ENCODE measurements at regions not wholly inside any gene's neighbourhood (a gene's known extent, or its start where the extent isn't known, plus 50 kb on each side); places are given as distances from the start of the nearest gene placed in this dataset.

GRCh38 chr4:3363411-3364141, 70.8 kb downstream of the RGS12 start:
- Histone ChIP-seq H3K4me2 (ENCODE audit: low read depth, low read length) (no peak overlapping the region), H4K20me1 (ENCODE audit: insufficient read depth, low read length) (no peaks in the 10 kb centered on the region), H3K9ac (ENCODE audit: low read length) (no peak overlapping the region), H2AFZ (ENCODE audit: low read length) (no peak overlapping the region), H3K27ac (ENCODE audit: low read length) (no peak overlapping the region), H3K9me3 (replicated peaks; ENCODE audit: insufficient read depth, low read length) (no peaks in the 10 kb centered on the region), H3K79me2 (ENCODE audit: low read length) (no peaks in the 10 kb centered on the region), H3F3A (ENCODE audit: insufficient read depth, low read length) (no peaks in the 10 kb centered on the region), H3K36me3 (replicated peaks; ENCODE audit: insufficient read depth, low read length) (no peaks in the 10 kb centered on the region), H3K4me1 (ENCODE audit: low read length) (no peaks in the 10 kb centered on the region), H3K4me3 (ENCODE audit: low read length) (no peak overlapping the region), H3K27me3 (replicated peaks; ENCODE audit: insufficient read depth, low read length) (no peaks in the 10 kb centered on the region), H3K9me2 (replicated peaks; ENCODE audit: insufficient read depth, low read length) (no peaks in the 10 kb centered on the region)
- no peak for TF ChIP-seq EZH2 (optimal IDR thresholded peaks at IDR 0.05; ENCODE audit: low read depth, low read length)
- TF ChIP-seq EZH2phosphoT487 (IDR thresholded peaks at IDR 0.05; ENCODE audit: low read length), result no peak
- TF ChIP-seq CTCF (IDR thresholded peaks at IDR 0.05; ENCODE audit: low read length), result no peak
- DNase-seq, result no peak

DNA sequence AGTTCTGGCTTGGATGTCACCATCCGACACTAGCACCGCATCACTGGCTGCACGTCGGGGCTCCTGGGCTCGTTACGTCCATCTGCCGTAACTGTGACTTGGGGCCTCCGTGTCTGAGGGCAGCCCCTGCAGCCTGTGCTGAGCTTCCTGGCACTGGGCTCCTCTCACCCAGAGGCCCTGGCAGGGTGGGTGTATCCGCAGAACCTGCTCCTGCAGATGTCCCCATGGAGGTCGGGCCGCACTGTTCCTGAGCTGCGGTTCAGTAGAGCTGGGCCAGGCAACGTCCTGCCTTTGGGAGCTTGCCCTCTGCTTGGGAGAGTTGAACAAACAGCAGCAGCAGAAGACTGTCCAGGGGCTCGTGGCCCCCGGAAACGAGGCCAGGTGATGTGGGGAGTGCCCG, 71.4 kb downstream of the RGS12 start:
- TF ChIP-seq EZH2 (optimal IDR thresholded peaks at IDR 0.05; ENCODE audit: low read depth, low read length) (no peak), CTCF (IDR thresholded peaks at IDR 0.05; ENCODE audit: low read length) (no peak), EZH2phosphoT487 (IDR thresholded peaks at IDR 0.05; ENCODE audit: low read length) (no peak)
- Histone ChIP-seq H3K9me2 (replicated peaks; ENCODE audit: insufficient read depth, low read length) (no peaks in the 10 kb centered on the region), H3K36me3 (replicated peaks; ENCODE audit: insufficient read depth, low read length) (no peaks in the 10 kb centered on the region), H2AFZ (ENCODE audit: low read length) (no peak overlapping the region), H3K9ac (ENCODE audit: low read length) (no peak overlapping the region), H3K9me3 (replicated peaks; ENCODE audit: insufficient read depth, low read length) (no peaks in the 10 kb centered on the region), H3K4me1 (ENCODE audit: low read length) (0 out of 2 replicates have a peak, but pooled peaks cover 1% of the 10 kb centered on the region), H3F3A (ENCODE audit: insufficient read depth, low read length) (no peaks in the 10 kb centered on the region), H3K27ac (ENCODE audit: low read length) (no peak overlapping the region), H3K27me3 (replicated peaks; ENCODE audit: insufficient read depth, low read length) (no peaks in the 10 kb centered on the region), H3K79me2 (ENCODE audit: low read length) (no peaks in the 10 kb centered on the region), H3K4me3 (ENCODE audit: low read length) (no peak overlapping the region), H4K20me1 (ENCODE audit: insufficient read depth, low read length) (no peaks in the 10 kb centered on the region), H3K4me2 (ENCODE audit: low read depth, low read length) (no peak overlapping the region)
- no peak for DNase-seq

- TF ChIP-seq EZH2phosphoT487 (IDR thresholded peaks at IDR 0.05; ENCODE audit: low read length) (no peak), EZH2 (optimal IDR thresholded peaks at IDR 0.05; ENCODE audit: low read depth, low read length) (no peak), CTCF (IDR thresholded peaks at IDR 0.05; ENCODE audit: low read length) (no peak)
- no peaks in the 10 kb centered on the region for H3K79me2 ChIP-seq (ENCODE audit: low read length)
These were observed 72.0 kb downstream of the RGS12 start for GRCh38 chr4:3364634-3365314.

More at GRCh38 chr4:3364634-3365314, 72.0 kb downstream of the RGS12 start:
- Histone ChIP-seq H3K27ac (ENCODE audit: low read length) (no peak overlapping the region), H3K9ac (ENCODE audit: low read length) (no peak overlapping the region), H3K9me2 (replicated peaks; ENCODE audit: insufficient read depth, low read length) (no peaks in the 10 kb centered on the region), H3K4me2 (ENCODE audit: low read depth, low read length) (no peak overlapping the region), H4K20me1 (ENCODE audit: insufficient read depth, low read length) (no peaks in the 10 kb centered on the region), H3K9me3 (replicated peaks; ENCODE audit: insufficient read depth, low read length) (no peaks in the 10 kb centered on the region), H2AFZ (ENCODE audit: low read length) (no peak overlapping the region), H3K36me3 (replicated peaks; ENCODE audit: insufficient read depth, low read length) (no peaks in the 10 kb centered on the region), H3F3A (ENCODE audit: insufficient read depth, low read length) (no peaks in the 10 kb centered on the region), H3K4me1 (ENCODE audit: low read length) (0 out of 2 replicates have a peak, but pooled peaks cover 7% of the 10 kb centered on the region), H3K4me3 (ENCODE audit: low read length) (no peak overlapping the region), H3K27me3 (replicated peaks; ENCODE audit: insufficient read depth, low read length) (no peaks in the 10 kb centered on the region)
- DNase-seq, result no peak
